ENCODE measurements at regions not wholly inside any gene's neighbourhood (a gene's known extent, or its start where the extent isn't known, plus 50 kb on each side); places are given as distances from the start of the nearest gene placed in this dataset.
"Not testable (repeated sequence)": the region's sequence is repeated elsewhere in the genome, so short reads cannot be mapped to it uniquely, and the experiment has no call there.

DNA sequence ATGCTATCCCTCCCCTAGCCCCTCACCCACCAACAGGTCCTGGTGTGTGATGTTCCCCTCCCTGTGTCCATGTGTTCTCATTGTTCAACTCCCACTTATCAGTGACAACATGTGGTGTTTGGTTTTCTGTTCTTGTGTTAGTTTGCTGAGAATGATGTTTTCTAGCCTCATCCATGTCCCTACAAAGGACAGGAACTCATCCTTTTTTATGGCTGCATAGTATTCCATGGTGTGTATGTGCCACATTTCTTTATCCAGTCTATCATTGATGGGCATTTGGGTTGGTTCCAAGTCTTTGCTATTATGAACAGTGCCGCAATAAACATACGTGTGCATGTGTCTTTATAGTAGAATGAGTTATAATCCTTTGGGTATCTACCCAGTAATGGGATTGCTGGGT, 120.4 kb upstream of the PODXL start:
- not testable (repeated sequence) for H3K9me3 ChIP-seq (ENCODE audit: control insufficient read depth, insufficient read depth, low read length); H3K36me3 ChIP-seq (ENCODE audit: control insufficient read depth, insufficient read depth, low read length); H3K27ac ChIP-seq (ENCODE audit: low read depth, low read length); H3K4me1 ChIP-seq (ENCODE audit: control insufficient read depth, insufficient read depth, low read length); H3K4me3 ChIP-seq (ENCODE audit: low read depth, low read length); H3K27me3 ChIP-seq (ENCODE audit: control insufficient read depth, insufficient read depth, low read length); DNase-seq (ENCODE audit: low read depth in 4 of 6, low spot score in 6 of 6)
- no CpG with 5 or more reads among the region's 2 CpGs for WGBS (ENCODE audit: insufficient coverage)

DNA sequence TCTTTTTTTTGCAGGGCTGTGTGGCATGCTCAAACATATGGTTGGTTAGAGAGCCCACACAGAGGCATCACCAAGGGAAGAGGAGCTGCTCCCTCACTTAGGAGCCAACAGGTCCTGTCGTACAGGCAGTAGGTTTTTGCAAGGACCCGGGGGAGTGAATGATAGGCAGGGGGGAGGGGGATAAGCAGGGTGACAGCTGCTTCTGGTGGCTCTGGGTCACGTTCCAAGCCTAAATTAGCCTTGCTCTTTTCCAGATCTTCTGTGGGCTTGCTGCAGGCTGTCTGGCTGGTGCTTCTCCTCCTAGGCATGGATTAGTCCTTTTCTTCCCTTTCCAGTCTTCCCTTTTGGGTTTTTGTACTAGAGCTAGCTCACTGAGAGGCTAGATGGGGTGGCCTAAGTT, 117.7 kb upstream of the PODXL start:
- no peak overlapping the region for H3K27ac ChIP-seq (ENCODE audit: low read depth, low read length)
- no peaks in the 10 kb centered on the region for H3K27me3 ChIP-seq (ENCODE audit: control insufficient read depth, insufficient read depth, low read length)
- H3K4me1 ChIP-seq (ENCODE audit: control insufficient read depth, insufficient read depth, low read length): no peaks in the 10 kb centered on the region
- DNase-seq (ENCODE audit: low read depth in 4 of 6, low spot score in 6 of 6): no peak
- WGBS (ENCODE audit: insufficient coverage): 38% methylated on average over 1 of the region's 3 CpGs
- no peak overlapping the region for H3K4me3 ChIP-seq (ENCODE audit: low read depth, low read length)
- no peaks in the 10 kb centered on the region for H3K9me3 ChIP-seq (ENCODE audit: control insufficient read depth, insufficient read depth, low read length)
- no peaks in the 10 kb centered on the region for H3K36me3 ChIP-seq (ENCODE audit: control insufficient read depth, insufficient read depth, low read length)

DNA sequence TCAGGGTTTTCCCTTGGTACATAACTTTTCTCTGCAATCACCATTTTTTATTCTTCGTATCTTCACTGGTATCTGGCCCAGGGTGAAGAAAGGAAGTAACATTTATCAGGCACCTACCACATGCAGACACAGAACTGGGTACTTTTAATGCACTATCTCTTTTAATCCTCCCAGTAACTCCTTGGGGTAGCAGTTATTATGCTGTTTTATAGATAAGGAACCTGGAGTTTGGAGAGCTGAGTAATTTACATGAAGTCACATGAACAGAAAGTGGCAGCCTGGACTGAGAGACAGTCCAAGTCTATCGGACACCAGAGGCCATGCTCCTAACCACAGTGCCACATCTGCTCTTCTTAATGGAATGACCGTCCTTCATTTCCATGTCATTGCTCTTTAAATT, 117.1 kb upstream of the PODXL start:
- no peaks in the 10 kb centered on the region for H3K27me3 ChIP-seq (ENCODE audit: control insufficient read depth, insufficient read depth, low read length)
- no peaks in the 10 kb centered on the region for H3K9me3 ChIP-seq (ENCODE audit: control insufficient read depth, insufficient read depth, low read length)
- no peak overlapping the region for H3K27ac ChIP-seq (ENCODE audit: low read depth, low read length)
- H3K36me3 ChIP-seq (ENCODE audit: control insufficient read depth, insufficient read depth, low read length): no peaks in the 10 kb centered on the region
- no peaks in the 10 kb centered on the region for H3K4me1 ChIP-seq (ENCODE audit: control insufficient read depth, insufficient read depth, low read length)
- DNase-seq (ENCODE audit: low read depth in 4 of 6, low spot score in 6 of 6): no peak
- 75% methylated on average over 2 of the region's 3 CpGs for WGBS (ENCODE audit: insufficient coverage)
- no peak overlapping the region for H3K4me3 ChIP-seq (ENCODE audit: low read depth, low read length)

DNA sequence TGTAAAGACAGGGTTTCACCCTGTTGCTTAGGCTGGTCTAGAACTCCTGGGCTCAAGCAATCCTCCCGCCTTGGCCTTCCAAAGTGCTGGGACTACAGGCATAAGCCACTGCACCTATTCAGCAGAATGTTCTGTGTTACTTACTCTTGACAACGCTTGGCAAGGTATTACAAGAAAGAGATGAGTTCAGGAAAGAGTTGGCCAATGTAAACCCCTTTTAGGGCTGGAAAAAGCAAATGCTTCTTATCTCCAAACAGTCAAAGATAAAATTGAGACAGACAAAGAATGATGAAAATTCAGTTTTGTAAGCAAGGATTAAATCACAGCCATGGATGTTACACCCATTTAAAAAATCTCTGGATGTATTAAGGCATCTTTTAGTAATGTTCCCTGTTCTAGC, 114.0 kb upstream of the PODXL start:
- WGBS (ENCODE audit: insufficient coverage): 100% methylated on average over 1 of the region's 2 CpGs
- no peak for DNase-seq (ENCODE audit: low read depth in 4 of 6, low spot score in 6 of 6)
- no peaks in the 10 kb centered on the region for H3K36me3 ChIP-seq (ENCODE audit: control insufficient read depth, insufficient read depth, low read length)
- H3K27ac ChIP-seq (ENCODE audit: low read depth, low read length): no peak overlapping the region
- no peak overlapping the region for H3K4me3 ChIP-seq (ENCODE audit: low read depth, low read length)
- peaks cover 2% of the 10 kb centered on the region for H3K9me3 ChIP-seq (ENCODE audit: control insufficient read depth, insufficient read depth, low read length)
- H3K27me3 ChIP-seq (ENCODE audit: control insufficient read depth, insufficient read depth, low read length): no peaks in the 10 kb centered on the region
- H3K4me1 ChIP-seq (ENCODE audit: control insufficient read depth, insufficient read depth, low read length): no peaks in the 10 kb centered on the region

DNA sequence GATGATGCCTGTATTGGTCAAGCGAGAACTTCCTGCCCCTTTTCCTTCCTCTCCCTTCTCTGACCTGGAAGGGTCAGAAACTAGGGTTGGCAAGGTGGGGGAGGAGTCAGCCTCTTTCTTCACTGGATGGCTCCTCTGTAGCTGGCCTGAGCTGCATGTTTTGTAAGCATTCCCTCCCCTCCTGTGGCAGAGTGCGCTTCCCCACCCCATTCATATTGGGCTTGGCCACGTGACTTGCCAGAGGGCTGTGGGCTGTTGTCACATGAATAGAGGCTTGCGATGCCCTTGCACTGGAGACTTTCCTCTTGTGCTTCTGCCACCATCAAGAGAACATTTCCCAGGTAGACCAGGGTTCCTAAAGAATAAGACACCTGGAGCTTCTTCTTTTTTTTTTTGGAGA, 111.3 kb upstream of the PODXL start:
- no peaks in the 10 kb centered on the region for H3K27me3 ChIP-seq (ENCODE audit: control insufficient read depth, insufficient read depth, low read length)
- H3K9me3 ChIP-seq (ENCODE audit: control insufficient read depth, insufficient read depth, low read length): peaks cover 2% of the 10 kb centered on the region
- no peaks in the 10 kb centered on the region for H3K4me1 ChIP-seq (ENCODE audit: control insufficient read depth, insufficient read depth, low read length)
- no peak for DNase-seq (ENCODE audit: low read depth in 4 of 6, low spot score in 6 of 6)
- no peak overlapping the region for H3K4me3 ChIP-seq (ENCODE audit: low read depth, low read length)
- no peak overlapping the region for H3K27ac ChIP-seq (ENCODE audit: low read depth, low read length)
- WGBS (ENCODE audit: insufficient coverage): no CpG with 5 or more reads among the region's 4 CpGs
- no peaks in the 10 kb centered on the region for H3K36me3 ChIP-seq (ENCODE audit: control insufficient read depth, insufficient read depth, low read length)

DNA sequence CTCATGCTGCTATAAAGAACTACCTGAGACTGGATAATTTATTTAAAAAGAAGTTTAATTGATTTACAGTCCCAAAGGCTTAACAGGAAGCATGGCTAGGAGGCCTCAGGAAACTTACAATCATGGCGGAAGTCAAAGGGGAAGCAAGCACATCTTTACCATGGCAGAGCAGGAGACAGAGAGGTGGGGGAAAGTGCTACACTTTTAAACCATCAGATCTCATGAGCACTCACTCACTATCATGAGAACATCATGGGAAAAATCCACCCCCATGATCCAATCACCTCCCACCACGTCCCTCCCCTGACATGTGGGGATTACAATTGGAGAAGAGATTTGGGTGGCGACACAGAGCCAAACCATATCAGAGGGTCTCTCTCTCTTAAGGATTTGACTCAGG, 108.6 kb upstream of the PODXL start:
- no peak overlapping the region for H3K4me3 ChIP-seq (ENCODE audit: low read depth, low read length)
- no peaks in the 10 kb centered on the region for H3K27me3 ChIP-seq (ENCODE audit: control insufficient read depth, insufficient read depth, low read length)
- no peak for DNase-seq (ENCODE audit: low read depth in 4 of 6, low spot score in 6 of 6)
- H3K36me3 ChIP-seq (ENCODE audit: control insufficient read depth, insufficient read depth, low read length): no peaks in the 10 kb centered on the region
- no peak overlapping the region for H3K27ac ChIP-seq (ENCODE audit: low read depth, low read length)
- H3K9me3 ChIP-seq (ENCODE audit: control insufficient read depth, insufficient read depth, low read length): peaks cover 2% of the 10 kb centered on the region
- no peaks in the 10 kb centered on the region for H3K4me1 ChIP-seq (ENCODE audit: control insufficient read depth, insufficient read depth, low read length)
- 92% methylated on average over 2 of the region's 3 CpGs for WGBS (ENCODE audit: insufficient coverage)

DNA sequence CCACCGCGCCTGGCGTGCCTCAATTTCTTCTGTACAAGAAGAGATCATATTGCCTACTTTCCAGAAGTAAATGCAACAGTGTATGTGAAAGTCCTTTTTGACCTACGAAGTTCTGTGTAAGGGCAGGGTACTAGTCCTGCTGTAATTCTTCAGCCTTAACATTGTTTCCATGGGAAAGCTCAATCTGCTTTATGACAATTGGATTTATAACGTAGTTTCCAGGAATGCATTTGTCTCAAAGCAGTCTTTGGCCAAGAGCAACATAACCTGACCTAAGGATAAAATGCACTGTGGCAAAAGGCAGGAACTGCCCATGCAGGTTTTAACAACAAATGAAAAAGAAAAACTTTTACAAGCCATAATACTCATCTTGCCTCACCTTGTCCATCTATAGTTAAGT, 108.1 kb upstream of the PODXL start:
- no peaks in the 10 kb centered on the region for H3K27me3 ChIP-seq (ENCODE audit: control insufficient read depth, insufficient read depth, low read length)
- peaks cover 2% of the 10 kb centered on the region for H3K9me3 ChIP-seq (ENCODE audit: control insufficient read depth, insufficient read depth, low read length)
- no peak for DNase-seq (ENCODE audit: low read depth in 4 of 6, low spot score in 6 of 6)
- no peaks in the 10 kb centered on the region for H3K36me3 ChIP-seq (ENCODE audit: control insufficient read depth, insufficient read depth, low read length)
- H3K4me3 ChIP-seq (ENCODE audit: low read depth, low read length): no peak overlapping the region
- no peaks in the 10 kb centered on the region for H3K4me1 ChIP-seq (ENCODE audit: control insufficient read depth, insufficient read depth, low read length)
- H3K27ac ChIP-seq (ENCODE audit: low read depth, low read length): no peak overlapping the region
- WGBS (ENCODE audit: insufficient coverage): 72% methylated on average over 2 of the region's 5 CpGs

DNA sequence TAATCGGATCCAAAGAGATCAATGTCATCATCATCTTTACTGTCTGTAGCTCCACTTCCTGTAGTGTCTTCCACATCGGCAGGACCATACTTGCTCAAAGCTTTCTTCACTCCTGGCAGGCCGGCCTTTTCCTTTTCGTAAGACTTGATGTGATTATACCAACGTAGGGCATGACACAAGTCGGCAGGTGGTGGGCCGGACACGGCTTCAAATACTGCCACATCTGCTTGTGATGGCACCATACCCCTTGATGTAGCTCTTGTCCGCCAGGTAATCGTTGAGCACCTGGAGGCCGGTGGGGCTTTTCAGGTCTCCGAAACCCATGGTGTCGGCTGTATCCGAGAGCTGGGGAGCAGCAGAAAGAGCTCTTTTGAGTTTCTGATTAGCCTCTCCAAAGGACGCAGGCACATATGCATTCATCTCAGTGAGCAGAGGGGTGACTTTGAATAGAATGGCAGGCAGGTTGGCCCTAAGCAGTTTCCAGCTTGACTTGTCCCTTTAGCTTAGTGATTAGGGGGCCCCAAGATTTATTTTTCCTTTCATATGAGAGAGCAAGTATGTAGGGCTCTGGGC, 106.0 kb upstream of the PODXL start:
- H3K4me1 ChIP-seq (ENCODE audit: control insufficient read depth, insufficient read depth, low read length); H3K36me3 ChIP-seq (ENCODE audit: control insufficient read depth, insufficient read depth, low read length); H3K27me3 ChIP-seq (ENCODE audit: control insufficient read depth, insufficient read depth, low read length); H3K4me3 ChIP-seq (ENCODE audit: low read depth, low read length); H3K27ac ChIP-seq (ENCODE audit: low read depth, low read length); DNase-seq (ENCODE audit: low read depth in 4 of 6, low spot score in 6 of 6); H3K9me3 ChIP-seq (ENCODE audit: control insufficient read depth, insufficient read depth, low read length): not testable (repeated sequence)
- 89% methylated on average over 8 of the region's 15 CpGs for WGBS (ENCODE audit: insufficient coverage)

DNA sequence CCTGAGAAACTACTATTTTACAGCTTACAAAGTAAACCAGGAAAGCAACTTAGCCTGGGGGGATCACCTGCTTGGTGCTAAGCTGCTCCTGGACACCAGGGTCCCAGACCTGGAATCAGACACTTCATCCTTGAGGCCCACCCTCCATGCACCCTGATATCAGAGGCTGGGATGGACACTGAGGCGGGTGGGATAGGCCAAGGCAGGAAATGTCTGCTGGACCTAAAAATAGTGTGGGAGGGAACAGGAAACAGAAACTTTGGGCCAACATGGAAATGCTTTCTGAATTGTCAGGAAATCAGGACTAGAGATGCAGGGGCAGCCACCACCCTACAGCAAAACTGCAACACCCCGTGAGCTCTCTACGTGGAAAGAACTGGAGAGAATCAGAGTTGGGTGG, 101.5 kb upstream of the PODXL start:
- WGBS (ENCODE audit: insufficient coverage): 71% methylated on average over 1 of the region's 3 CpGs
- H3K4me3 ChIP-seq (ENCODE audit: low read depth, low read length): no peak overlapping the region
- H3K9me3 ChIP-seq (ENCODE audit: control insufficient read depth, insufficient read depth, low read length): no peaks in the 10 kb centered on the region
- H3K4me1 ChIP-seq (ENCODE audit: control insufficient read depth, insufficient read depth, low read length): peaks cover 10% of the 10 kb centered on the region
- H3K27me3 ChIP-seq (ENCODE audit: control insufficient read depth, insufficient read depth, low read length): no peaks in the 10 kb centered on the region
- no peaks in the 10 kb centered on the region for H3K36me3 ChIP-seq (ENCODE audit: control insufficient read depth, insufficient read depth, low read length)
- H3K27ac ChIP-seq (ENCODE audit: low read depth, low read length): no peak overlapping the region
- DNase-seq (ENCODE audit: low read depth in 4 of 6, low spot score in 6 of 6): no peak

DNA sequence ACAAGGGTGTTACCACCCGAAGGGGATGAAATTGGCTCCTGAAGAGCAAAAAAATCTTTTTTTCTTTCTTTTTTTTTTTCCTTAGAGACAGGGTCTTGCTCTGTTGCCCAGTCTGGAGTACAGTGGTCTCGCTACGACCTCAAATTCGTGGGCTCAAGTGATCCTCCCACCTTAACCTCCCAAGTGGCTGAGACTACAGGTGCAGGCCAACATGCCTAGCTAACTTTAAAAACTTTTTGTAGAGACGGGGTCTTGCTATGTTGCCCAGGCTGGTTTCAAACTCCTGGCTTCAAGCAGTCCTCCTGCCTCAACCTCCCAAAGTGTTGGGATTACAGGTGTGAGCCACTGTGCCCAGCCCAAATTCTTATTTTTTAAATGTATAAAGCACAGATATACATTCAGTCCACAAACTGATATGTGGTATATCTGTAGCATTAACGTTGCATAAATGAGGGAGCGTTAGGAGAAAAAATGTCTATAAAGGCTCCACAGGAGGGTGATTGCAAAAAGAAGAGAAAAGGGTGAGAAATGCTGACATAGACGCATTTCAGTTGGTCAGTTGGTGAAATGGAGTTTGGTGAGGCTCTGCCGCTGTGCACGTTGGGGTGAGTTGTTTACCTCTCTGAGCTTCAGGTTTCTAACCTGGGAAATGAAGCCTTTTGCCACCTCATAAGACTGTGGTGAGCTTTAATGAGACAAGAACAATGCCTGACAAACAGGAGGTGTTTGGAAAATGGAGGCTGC, 100.7 kb upstream of the PODXL start:
- H3K36me3 ChIP-seq (ENCODE audit: control insufficient read depth, insufficient read depth, low read length): no peaks in the 10 kb centered on the region
- peaks cover 10% of the 10 kb centered on the region for H3K4me1 ChIP-seq (ENCODE audit: control insufficient read depth, insufficient read depth, low read length)
- H3K9me3 ChIP-seq (ENCODE audit: control insufficient read depth, insufficient read depth, low read length): no peaks in the 10 kb centered on the region
- H3K4me3 ChIP-seq (ENCODE audit: low read depth, low read length): no peak overlapping the region
- no peak overlapping the region for H3K27ac ChIP-seq (ENCODE audit: low read depth, low read length)
- H3K27me3 ChIP-seq (ENCODE audit: control insufficient read depth, insufficient read depth, low read length): no peaks in the 10 kb centered on the region
- DNase-seq (ENCODE audit: low read depth in 4 of 6, low spot score in 6 of 6): no peak
- WGBS (ENCODE audit: insufficient coverage): 91% methylated on average over 8 of the region's 10 CpGs

Data from spinal cord (tissue), 9 donors.